ENCODE measurements at regions not wholly inside any gene's neighbourhood (a gene's known extent, or its start where the extent isn't known, plus 50 kb on each side); places are given as distances from the start of the nearest gene placed in this dataset.

DNA sequence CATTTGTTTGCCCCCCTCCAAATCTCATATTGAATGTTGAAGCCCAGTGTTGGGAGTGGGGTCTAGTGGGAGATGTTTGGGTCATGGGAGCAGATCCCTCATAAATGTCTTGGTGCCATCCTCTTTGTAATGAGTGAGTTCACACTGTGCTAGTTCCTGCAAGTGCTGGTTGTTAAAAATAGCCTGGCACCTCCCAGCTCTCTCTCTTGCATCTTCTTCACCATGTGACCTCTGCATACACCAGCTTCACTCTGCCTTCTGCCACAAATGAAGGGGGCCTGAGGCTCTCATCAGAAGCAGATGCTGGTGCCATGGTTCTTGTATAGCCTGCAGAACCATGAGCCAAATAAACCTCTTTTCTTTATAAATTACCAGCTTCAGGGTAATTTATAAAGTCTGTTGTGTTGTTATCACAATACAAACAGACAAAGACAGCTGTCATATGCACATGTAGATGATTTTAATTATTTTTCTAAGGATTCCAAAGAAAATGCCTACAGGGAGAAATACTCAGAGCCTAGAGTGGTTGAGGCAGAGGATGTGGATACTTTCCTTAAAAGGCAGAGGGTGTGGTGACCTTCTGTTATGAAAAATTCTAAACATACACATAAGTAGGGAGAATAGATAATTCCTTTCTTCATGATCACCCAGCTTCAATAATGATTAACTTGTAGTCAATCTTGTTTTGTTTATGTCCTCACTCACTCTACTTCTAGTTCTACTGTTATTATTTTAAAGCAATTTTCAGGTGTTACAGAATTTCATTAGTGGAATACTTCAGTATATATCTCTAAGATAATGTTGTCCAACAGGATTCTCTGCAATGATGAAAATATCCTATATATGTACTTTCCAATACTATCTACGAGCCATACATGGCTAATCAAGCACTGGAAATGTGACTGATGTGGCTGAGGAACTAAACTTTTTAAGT, 75.1 kb upstream of the RANBP6 start:
- TF ChIP-seq, protein P1, sequence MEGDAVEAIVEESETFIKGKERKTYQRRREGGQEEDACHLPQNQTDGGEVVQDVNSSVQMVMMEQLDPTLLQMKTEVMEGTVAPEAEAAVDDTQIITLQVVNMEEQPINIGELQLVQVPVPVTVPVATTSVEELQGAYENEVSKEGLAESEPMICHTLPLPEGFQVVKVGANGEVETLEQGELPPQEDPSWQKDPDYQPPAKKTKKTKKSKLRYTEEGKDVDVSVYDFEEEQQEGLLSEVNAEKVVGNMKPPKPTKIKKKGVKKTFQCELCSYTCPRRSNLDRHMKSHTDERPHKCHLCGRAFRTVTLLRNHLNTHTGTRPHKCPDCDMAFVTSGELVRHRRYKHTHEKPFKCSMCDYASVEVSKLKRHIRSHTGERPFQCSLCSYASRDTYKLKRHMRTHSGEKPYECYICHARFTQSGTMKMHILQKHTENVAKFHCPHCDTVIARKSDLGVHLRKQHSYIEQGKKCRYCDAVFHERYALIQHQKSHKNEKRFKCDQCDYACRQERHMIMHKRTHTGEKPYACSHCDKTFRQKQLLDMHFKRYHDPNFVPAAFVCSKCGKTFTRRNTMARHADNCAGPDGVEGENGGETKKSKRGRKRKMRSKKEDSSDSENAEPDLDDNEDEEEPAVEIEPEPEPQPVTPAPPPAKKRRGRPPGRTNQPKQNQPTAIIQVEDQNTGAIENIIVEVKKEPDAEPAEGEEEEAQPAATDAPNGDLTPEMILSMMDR (IDR thresholded peaks at IDR 0.05; ENCODE audit: insufficient read depth, low read depth, low read length, missing control alignments), result no peak
- H3K4me3 ChIP-seq (ENCODE audit: low read depth, low read length), result no peak overlapping the region

DNA sequence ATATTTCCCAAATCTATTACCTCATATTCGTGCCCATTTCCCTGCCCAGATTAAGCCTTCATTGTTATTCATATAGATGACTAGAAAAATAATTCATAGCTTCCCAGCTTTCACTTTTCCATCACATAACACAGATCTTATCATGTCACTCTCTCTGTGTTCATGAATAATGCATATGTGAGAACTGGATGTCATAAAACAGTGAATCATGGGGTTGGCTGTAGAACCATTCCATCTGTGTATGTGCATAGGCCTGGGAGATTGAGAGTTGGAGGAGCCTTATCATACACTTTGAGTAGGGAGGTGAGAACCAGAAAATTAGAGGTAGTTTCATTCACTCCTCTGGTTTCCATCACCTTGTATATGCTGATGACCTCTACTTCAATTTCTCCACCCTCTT, 73.9 kb upstream of the RANBP6 start:
- TF ChIP-seq, protein P1 (IDR thresholded peaks at IDR 0.05; ENCODE audit: insufficient read depth, low read depth, low read length, missing control alignments), result no peak
- no peak overlapping the region for H3K4me3 ChIP-seq (ENCODE audit: low read depth, low read length)
- DNase-seq (ENCODE audit: low read depth), result no peak

More for the DNA sequence above, 75.1 kb upstream of the RANBP6 start:
- DNase-seq (ENCODE audit: low read depth), result no peak

DNA sequence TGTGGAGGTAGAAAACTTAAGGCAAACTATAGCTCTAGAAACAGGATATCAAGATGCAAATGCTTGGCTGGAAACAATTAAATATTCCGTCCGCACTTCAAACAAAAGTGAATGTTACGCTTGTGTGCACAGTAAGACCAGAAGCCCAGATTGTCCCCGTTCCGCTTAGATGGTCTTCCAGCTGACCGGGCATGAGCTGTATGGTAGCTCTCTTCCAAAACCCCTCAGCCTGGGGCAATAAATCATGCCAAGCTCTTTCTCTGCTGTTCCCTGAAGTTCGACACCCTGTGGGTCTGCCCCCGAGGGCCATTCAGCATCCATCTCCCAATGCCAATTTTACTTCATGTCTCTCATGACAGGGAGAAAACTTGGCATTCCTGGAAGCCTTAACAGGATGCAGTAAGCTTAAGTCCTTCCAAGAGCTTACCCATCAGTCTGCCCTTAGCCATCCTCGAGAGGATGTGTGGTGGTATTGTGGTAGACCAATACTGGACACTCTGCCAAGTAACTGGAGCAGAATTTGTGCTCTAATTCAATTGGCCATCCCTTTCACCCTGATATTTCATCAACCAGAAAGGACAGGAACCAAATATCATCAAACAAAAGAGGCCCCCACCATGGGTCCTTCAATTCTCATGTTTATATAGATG, 70.7 kb upstream of the RANBP6 start:
- H3K4me3 ChIP-seq (ENCODE audit: low read depth, low read length), result no peak overlapping the region
- TF ChIP-seq, protein P1 (IDR thresholded peaks at IDR 0.05; ENCODE audit: insufficient read depth, low read depth, low read length, missing control alignments), result no peak
- no peak for DNase-seq (ENCODE audit: low read depth)

DNA sequence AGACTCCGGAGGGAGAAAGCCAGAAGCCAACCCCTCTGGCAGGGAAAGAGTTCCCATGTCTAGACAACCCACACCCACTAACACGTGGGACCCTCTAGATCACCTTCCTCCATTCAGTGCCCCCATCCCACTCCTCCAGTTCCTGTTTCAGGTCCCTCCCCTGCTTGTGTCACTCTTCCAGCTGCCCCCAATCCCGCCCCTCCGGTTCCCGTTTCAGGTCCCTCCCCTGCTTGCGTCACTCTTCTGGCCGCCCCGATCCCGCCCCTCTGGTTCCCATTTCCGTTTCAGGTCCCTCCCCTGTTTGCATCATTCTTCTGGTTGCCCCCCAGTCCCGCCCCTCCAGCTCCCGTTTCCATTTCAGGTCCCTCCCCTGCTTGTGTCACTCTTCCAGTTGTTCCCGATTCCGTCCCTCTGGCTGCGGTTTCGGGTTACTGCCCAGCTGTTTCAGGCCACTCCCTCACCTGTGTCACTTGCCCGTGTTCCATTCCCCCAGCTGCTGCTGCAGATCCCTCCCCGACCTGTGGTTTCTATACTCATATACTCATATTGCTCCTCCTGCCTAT, 64.8 kb upstream of the RANBP6 start:
- TF ChIP-seq, protein P1 (IDR thresholded peaks at IDR 0.05; ENCODE audit: insufficient read depth, low read depth, low read length, missing control alignments), result no peak
- peak; percentile 77 for DNase-seq (ENCODE audit: low read depth)
- peak overlapping the region; percentile 38 for H3K4me3 ChIP-seq (ENCODE audit: low read depth, low read length)

DNA sequence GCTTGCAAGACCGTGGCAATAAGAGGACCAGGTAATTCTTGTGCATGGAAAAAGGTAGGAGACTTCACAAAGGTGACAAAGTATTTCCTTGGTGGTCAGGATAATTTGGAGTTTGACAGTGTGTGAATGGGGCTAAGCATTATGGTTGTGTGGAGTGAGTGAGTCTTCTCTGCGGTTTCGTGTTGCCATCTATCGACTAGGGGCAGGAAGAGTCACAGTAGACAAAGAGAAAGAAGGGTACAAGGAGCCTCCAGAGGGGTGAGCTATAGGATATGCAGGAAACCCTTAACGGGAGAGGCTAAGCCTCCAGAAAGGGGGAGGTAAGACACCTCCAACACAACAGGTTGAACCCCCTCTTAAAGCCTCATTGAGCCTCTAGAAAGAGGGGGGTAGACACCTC, 64.0 kb upstream of the RANBP6 start:
- no peak for DNase-seq (ENCODE audit: low read depth)
- H3K4me3 ChIP-seq (ENCODE audit: low read depth, low read length), result no peak overlapping the region
- TF ChIP-seq, protein P1 (IDR thresholded peaks at IDR 0.05; ENCODE audit: insufficient read depth, low read depth, low read length, missing control alignments), result no peak

DNA sequence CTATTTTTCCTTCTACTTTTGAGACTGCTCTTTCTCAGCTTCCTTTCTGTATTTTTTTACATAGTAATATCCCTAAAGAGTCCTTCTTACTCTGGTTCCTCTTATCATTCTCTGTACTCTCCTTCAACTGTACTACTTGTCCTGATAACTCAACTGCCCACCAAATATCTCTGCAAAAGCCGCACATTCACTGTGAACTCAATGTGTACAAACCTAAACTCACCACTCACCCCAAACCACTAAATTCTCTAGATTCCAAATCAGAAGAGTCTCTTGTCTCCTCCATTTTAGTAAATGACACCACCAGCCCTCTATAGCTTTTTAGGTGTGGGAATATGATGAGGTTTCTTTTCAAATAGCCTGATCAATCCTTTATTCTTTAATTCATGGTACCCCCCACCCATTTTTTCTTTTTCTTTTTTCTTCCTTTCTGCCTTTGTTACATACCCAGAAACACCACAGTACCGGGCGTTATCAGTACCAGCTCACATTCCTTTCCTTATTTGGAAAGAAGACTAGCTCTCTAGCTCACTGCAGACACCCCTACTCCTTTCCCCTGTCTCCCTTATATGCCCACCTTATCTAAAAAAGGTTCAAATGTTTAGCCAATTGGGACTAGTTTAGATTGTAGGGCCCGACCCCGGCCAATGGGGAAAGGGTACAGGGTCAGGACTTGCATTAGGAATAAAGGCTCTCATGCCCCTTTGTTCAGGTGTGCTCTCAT, 63.1 kb upstream of the RANBP6 start:
- H3K4me3 ChIP-seq (ENCODE audit: low read depth, low read length), result no peak overlapping the region
- TF ChIP-seq, protein P1 (IDR thresholded peaks at IDR 0.05; ENCODE audit: insufficient read depth, low read depth, low read length, missing control alignments), result no peak
- no peak for DNase-seq (ENCODE audit: low read depth)

Data from GM12865 (cell line).